Lung microvascular endothelial cell (primary cell): ENCODE measurements at regions not wholly inside any gene's neighbourhood (a gene's known extent, or its start where the extent isn't known, plus 50 kb on each side); places are given as distances from the start of the nearest gene placed in this dataset.

Experiments
- DNase-seq, 2 donors: peaks; one replicate each; pipeline versions ENCODE4 v3.0.0 to v3.0.0-alpha.2; 2010; ENCODE audit warnings: low read depth in 2 of 2

GRCh38 chr3:74564560-74564959, 49.9 kb downstream of the CNTN3 start:
- no peak for DNase-seq

DNA sequence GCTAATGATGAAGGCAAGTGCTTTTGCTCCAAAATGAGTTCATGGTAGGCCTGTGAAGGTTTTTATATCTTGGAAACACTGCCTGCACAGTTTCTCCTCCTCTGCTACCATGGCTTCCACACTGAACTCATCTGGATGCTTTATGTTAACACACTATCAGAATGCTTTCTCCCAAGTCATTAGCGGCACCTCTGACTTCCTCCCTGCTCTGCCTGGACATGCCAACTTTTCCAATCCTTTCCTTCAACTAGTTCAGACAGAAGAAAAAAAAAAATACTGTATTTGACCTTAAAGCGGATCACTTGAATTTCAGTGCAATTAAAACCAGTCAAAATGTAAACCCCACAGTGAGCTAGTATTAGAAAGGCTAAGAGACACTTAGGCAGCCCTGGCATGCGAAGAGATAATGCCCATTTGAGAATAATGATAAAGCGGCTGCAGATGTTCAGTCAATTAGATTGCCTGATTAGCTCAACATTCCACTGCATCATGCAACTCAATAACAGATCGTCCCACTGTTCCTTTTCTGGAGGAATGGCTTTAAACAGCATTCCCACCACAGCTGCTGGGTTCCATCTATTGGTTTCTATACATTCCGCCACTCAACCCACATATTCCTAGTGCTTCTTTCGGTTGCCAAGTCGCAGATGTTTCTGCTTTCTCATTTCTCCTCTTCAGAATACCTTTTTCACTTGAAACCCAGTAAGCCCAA, 51.7 kb downstream of the CNTN3 start:
- DNase-seq = no peak

GRCh38 chr3:74561881-74562280, 52.6 kb downstream of the CNTN3 start:
- no peak for DNase-seq

- no peak for DNase-seq
These were observed 55.2 kb downstream of the CNTN3 start for GRCh38 chr3:74559261-74559660.

GRCh38 chr3:74550686-74551085, 63.8 kb downstream of the CNTN3 start:
- no peak for DNase-seq

- no peak for DNase-seq
These were observed 68.0 kb downstream of the CNTN3 start for GRCh38 chr3:74546426-74546825.

- DNase-seq = no peak
These were observed 72.0 kb downstream of the CNTN3 start for GRCh38 chr3:74542441-74542840.

GRCh38 chr3:74539876-74540275, 74.6 kb downstream of the CNTN3 start:
- DNase-seq = no peak

DNA sequence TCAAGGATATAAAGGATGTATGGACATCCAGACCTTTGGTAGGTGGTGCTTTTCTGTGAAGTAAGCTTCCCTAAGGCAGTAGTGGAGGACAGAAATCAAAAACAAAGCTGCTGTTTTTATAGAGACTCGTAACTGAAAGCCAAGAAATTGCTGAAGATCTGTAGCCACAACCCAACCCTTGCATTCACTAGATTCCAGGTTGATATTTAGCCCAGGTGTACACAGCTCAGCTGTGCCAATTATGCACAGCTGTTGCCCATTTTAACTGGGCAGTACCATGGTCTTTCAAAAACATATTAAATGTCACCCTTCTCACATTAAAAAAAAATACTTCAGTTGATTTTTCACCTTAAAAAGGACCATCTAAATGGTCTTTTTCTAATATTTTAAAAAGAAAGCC, 75.8 kb downstream of the CNTN3 start:
- no peak for DNase-seq

GRCh38 chr3:74537857-74538256, 76.6 kb downstream of the CNTN3 start:
- DNase-seq = no peak

DNA sequence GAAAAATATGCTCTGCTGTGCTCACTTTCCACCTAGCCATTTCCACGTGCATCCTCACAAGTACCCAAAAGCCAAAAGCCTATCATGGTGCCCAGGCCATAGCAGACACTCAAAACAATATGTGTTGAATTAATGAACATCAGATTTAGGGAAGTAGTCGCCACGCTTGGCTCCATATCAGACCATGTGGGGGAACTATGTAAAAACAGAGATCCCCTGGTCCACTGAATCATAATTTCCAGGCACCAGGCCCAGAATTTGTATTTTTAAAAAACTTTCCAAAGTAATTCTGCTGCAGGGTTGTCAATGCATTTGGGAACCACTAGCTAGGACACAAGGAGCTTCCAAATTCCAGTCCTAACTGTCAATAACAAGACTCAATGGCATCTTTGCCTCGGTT, 77.3 kb downstream of the CNTN3 start:
- DNase-seq = no peak

DNA sequence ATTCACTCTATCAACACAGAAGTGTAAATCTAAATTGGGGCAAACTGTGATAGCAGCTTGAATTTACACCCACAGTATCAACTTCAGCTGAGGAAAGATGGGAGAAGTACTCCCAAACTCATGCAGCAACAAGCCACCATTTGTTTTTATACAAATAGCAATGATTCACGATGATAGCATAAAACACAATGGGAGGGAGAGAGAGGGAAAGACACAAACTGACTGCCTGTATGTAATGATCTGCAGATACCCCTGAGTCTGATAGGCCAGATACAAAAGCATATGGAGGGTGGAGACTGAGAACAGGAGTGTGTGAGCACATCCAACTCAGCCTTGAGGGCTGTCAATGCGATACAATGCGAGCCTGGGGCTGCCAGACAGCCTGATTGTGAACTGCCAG, 79.2 kb downstream of the CNTN3 start:
- DNase-seq = no peak

DNA sequence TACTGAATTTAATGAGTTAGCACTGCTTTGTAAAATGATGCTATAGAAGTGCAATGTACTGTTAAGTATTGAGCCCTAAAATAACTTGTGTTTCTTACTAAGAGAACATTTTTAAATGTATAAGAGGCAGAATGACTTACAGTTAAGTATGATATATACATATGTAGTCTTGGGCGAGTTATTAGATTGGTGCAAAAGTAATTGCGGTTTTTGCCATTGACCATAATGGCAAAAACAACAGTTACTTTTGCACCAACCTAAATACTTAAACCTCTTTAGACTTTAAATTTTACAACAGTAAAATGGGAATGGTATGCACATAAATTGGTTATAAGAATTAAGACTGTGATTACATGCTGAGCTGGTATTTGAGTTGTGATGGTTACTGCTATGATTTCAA, 79.8 kb downstream of the CNTN3 start:
- no peak for DNase-seq

- no peak for DNase-seq
These were observed 82.0 kb downstream of the CNTN3 start for GRCh38 chr3:74532446-74532845.

- no peak for DNase-seq
These were observed 83.0 kb downstream of the CNTN3 start for GRCh38 chr3:74531491-74531890.

DNA sequence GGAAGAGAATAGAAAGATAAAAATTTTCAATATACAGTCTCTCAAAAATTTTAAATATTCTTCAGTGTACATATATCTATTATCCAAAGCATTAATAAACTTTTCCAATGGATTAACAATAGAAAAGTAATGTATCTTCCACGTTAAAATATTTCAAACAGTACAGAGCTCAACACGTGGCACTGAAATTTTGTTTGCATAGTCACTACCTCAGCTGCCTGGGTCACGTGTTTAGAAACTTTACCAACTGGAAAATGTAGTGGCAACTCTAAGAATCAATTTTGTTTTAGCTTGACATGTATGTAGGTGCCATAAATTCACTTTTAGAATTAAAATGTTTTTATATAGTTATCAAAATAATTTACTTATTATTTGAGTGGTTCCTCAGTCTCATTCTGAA, 85.3 kb downstream of the CNTN3 start:
- DNase-seq = no peak

- DNase-seq = no peak
These were observed 86.9 kb downstream of the CNTN3 start for GRCh38 chr3:74527566-74527965.

- DNase-seq = no peak
These were observed 90.6 kb downstream of the CNTN3 start for GRCh38 chr3:74523811-74524210.

DNA sequence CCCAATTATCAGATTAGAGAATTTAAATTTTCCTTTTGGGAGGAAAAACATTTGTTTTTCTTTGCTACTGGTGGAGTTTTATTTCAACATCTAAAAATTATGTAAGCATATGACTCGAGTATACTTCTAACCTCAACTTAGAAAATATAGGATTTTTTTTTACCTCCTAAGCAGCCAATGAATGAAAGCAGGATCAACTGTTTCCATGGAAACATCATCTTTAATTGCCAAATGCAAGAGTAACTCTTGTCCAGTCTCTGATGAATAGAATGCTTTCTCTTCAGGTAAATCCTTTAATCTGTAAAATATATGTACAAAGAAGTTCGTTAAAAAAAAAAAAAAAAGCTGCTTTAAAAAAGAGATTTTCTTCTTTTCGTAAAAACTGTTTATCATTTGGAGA, 93.6 kb downstream of the CNTN3 start:
- DNase-seq = no peak

DNA sequence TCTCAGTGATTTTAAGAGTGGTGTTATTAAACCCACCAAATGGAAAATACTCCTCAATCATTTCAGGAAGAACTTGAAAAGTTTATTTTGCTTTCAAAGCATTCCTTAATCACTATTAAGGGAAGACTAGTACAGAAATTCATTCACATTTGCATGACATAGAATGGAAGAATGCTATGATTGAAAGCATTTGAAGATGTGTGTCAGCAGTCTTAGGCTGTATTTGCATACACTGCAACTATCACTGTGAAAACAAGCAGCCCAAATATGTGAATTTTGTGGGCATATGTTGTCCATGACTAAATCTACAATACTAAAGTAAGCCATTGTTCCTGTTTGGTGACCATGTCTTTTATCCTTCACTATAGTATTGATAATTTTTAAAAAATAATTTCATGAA, 95.8 kb downstream of the CNTN3 start:
- no peak for DNase-seq

DNA sequence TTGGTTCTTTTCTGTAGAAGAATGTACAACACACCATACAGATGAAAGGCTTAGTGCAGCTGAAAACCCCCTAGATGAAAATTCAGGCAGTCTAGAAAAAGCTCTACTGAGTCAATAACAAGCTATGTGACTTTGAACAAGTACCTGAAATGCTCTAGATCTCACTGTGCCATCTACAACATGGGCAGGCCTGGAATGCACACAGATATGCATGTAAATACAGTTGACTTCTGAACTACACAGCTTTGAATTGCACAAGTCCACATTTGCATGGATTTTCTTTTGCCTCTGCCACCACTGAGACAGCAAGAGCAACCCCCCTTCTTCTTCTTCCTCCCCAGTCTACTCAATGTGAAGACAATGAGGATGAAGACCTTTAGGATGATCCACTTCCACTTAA, 98.4 kb downstream of the CNTN3 start:
- DNase-seq = no peak

- DNase-seq = no peak
These were observed 99.0 kb downstream of the CNTN3 start for GRCh38 chr3:74515451-74515850.

DNA sequence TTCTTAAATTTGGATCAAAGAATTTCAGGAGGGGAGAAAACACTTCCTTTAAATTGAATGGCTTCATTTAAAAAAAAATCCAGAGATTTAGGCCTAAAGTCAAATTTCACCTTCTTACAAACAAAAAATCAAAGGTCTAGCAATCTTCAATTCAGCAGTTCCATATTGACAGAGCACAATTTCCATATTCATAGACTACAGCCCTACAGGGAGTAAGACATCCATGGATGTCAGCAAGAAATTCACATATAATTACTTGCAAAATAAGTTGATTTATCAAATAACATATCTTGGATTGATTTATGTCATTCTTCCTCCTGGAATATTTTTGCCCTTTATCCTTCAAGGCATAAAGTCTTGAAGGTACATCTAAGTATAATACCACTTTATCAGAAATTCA, 103.4 kb downstream of the CNTN3 start:
- DNase-seq = no peak

DNA sequence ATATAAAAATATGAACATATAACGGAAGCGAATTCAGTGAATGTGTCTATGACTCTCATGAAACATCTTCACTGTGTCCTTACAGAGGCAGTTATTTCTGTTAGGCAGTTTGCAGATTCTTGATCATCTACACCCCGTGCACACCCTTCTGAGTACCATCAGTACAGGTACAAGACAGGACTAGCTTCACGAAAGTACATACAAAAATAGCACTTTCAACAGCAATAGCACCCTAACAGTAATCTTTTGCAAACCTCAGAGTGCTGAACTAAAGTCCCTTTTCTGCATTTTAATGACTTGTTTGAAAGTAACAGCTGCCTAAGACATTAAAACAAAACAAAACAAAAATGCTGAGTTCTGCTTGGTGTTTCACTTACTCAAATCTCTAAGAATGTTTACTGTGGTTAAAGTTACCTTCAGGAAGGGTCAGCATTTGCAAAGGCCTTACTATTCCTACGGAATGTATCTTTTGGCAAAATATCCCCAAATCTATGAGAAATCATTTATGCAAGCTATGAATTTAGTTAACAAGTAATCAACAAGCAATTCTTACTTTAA, 104.1 kb downstream of the CNTN3 start:
- DNase-seq = no peak
